Left ventricle myocardium superior (tissue), 1 donor: ENCODE measurements at regions not wholly inside any gene's neighbourhood (a gene's known extent, or its start where the extent isn't known, plus 50 kb on each side); places are given as distances from the start of the nearest gene placed in this dataset.

Experiments used
- ATAC-seq: fragments of 200-7000 bp; cut with Tn5 transposase; one replicate; pipeline ENCODE4 v1.9.1; 2020; ENCODE audit warnings: mild to moderate bottlenecking, moderate library complexity
- DNase-seq: peaks from one replicate; pipeline ENCODE4 v3.0.0-alpha.2; 2020
- intact Hi-C: fragments of 100-400 bp; cut with micrococcal nuclease; formaldehyde crosslinking; loops from one replicate; pipeline ENCODE4 v1.11.0; 2022
- donor health status: DM: no; HTN: yes; CAD: no; lungs with severe emphysema.

- intact Hi-C loops = no loop called here
- DNase-seq = no peak
- no peak for ATAC-seq
Measured at GRCh38 chr6:84816741-84817140, 52.3 kb upstream of the TBX18 start.

GRCh38 chr6:84815896-84816735 is 51.7 kb upstream of the TBX18 start:
- ATAC-seq (no peak), DNase-seq (no peak)
- intact Hi-C loops = no loop called here
